OCI-LY7 (cell line): ENCODE measurements at regions not wholly inside any gene's neighbourhood (a gene's known extent, or its start where the extent isn't known, plus 50 kb on each side); places are given as distances from the start of the nearest gene placed in this dataset.

ENCODE experiments used
- EZH2phosphoT487 ChIP-seq: fragments of 200-600 bp; sonication (generic); IDR thresholded peaks from 2 replicates; pipeline ENCODE4 v1.6.1; 2018; ENCODE audit warnings: low read depth, borderline replicate concordance, mild to moderate bottlenecking, mixed run types, antibody characterized with exemption, low read length, moderate library complexity, mixed read lengths
- TF ChIP-seq, protein P1 (sequence below): fragments of 200-600 bp; sonication (generic); conservative IDR thresholded peaks from 2 replicates; pipeline ENCODE4 v1.5.1; 2014; ENCODE audit warnings: mild to moderate bottlenecking, antibody characterized with exemption, low read length, moderate library complexity, mixed read lengths

DNA sequence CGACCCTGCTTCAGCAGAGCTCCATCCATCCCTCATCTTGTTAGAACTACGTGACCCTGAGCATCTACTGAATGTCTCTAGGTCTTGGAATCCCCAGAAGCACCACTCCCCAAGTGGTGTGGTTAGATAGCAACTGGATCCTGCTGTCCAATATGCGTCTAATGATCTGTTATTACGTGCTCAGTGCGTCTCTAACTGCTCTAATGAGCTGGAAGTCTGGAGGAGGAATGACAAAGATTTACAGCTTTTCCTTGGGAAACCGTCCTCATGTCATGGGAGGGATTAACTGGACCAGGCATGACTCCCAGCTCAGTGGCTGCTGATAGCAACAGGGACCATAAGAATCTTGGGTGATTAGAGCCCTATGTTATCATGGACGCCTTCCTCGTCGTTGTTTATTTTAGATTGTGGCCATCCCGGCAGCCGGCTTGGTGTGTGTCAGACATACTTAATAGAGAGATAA lies 150.9 kb downstream of the HS3ST3B1 start:
- TF ChIP-seq, protein P1, sequence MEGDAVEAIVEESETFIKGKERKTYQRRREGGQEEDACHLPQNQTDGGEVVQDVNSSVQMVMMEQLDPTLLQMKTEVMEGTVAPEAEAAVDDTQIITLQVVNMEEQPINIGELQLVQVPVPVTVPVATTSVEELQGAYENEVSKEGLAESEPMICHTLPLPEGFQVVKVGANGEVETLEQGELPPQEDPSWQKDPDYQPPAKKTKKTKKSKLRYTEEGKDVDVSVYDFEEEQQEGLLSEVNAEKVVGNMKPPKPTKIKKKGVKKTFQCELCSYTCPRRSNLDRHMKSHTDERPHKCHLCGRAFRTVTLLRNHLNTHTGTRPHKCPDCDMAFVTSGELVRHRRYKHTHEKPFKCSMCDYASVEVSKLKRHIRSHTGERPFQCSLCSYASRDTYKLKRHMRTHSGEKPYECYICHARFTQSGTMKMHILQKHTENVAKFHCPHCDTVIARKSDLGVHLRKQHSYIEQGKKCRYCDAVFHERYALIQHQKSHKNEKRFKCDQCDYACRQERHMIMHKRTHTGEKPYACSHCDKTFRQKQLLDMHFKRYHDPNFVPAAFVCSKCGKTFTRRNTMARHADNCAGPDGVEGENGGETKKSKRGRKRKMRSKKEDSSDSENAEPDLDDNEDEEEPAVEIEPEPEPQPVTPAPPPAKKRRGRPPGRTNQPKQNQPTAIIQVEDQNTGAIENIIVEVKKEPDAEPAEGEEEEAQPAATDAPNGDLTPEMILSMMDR: no peak
- TF ChIP-seq EZH2phosphoT487: no peak
